Glomerular visceral epithelial cell (primary cell): ENCODE measurements at regions not wholly inside any gene's neighbourhood (a gene's known extent, or its start where the extent isn't known, plus 50 kb on each side); places are given as distances from the start of the nearest gene placed in this dataset.

Source experiments
- DNase-seq: peaks from one replicate; pipeline ENCODE4 v3.0.0-alpha.2; 2016; ENCODE audit errors: extremely low spot score

GRCh38 chr3:59290358-59290757 lies 240.5 kb upstream of the CFAP20DC start:
- peak; percentile 52 for DNase-seq

DNA sequence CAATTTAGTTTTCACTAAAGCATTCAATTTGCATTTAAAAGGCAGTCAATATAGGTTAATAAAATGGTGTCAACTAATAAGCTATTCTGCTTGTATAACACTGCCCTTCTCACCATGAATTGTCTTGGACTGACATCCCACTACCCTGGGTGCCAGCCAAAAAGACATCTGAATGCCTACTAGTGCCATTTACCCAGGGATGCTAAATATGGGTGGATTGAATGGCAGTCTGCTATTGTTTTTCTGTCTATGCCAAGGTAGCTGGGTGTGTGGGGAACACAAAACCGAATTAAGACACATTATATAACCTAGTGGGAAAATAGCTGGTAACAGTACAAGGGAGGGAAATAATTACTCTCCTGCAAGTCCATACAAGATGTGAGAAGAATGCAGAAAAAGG lies 240.0 kb upstream of the CFAP20DC start:
- no peak for DNase-seq

DNA sequence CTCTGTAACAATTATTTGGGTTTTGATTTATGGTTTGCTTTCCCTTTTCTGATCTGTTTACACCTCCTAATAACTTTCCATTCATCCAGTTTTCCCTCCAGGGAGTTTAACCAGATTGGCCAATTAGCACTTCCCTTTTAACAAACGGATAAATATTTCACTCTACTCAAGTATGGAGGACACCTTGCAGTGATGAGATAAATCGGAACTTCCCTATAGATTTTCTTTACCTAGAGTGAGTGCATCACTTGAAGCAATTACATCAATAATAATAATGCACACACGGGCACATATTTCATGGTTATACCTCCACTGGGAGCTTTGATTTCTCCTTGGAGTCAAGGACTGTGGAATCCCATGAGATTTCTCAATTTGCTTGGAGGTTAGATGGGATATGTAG lies 239.1 kb upstream of the CFAP20DC start:
- DNase-seq = no peak

DNA sequence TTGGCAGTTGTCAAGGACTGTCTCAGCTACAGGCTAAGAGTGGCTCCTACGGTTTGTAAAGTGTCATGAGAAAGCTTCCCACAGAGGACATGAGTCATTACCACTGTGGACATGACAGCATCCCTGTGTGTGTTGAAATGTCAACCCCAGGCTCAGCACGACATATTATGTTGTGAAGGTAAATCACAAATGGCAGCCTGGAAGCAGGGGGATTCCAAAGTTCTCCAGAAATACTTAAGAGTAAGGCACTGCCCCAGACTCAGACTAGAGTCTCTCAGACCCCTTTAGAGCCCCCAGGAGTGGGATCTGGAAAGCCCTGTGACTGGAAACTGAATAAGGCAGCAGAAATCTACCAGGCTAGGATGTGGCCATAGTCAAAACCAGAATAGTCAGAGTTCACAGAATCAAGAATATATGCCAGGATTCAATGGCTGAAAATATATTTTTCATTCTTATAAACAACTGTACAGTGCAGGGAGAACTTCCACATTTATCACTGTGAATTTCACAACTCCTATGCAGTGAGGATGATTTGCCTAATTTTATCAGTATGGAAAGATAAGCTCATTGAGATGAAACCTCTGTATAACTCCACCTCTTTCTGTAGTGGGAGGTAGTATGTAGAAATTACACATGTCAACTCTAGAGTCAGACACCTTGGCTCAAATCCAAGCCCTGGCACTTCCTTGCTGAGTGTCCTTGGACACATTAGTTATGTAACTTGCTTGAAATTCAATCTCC lies 237.1 kb upstream of the CFAP20DC start:
- peak; percentile 26 for DNase-seq

DNA sequence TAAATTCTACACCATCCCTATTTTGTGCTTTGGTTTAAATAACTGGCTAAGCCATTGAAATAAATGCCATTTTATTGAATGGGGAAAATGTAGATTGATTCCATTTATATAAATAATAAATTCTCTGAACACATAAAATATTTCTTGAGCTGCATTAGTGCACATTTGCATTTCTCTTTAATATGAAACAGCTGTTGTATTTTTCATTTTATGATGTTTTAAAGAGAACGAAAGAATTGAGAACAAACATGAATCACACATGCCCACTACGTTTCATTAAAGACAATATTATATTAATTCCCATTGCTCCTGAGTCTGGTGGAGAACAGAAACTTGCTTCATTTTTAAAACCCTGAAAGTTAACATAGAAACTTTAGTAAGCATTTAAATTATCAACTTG lies 235.7 kb upstream of the CFAP20DC start:
- no peak for DNase-seq

DNA sequence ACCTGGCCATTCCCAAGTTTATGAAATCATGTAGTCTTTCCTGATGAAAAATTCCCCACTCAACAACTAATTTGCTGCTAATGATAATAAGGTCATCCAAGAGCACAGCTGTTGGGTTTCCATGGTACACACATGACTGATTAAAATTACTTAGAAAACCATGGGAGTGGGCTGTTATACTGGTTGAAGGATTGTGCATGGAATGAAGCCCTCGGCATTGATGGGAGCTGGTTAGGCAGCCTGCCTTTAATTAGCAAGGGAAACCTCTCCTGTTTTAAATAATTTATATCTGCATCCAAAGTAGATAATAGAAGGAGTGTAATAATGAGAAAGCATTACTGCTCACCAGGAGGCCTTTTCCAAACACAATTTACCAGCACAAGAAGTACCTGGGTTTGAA lies 235.1 kb upstream of the CFAP20DC start:
- no peak for DNase-seq

- DNase-seq = no peak
Observed at GRCh38 chr3:59280113-59280512, 230.3 kb upstream of the CFAP20DC start.

DNA sequence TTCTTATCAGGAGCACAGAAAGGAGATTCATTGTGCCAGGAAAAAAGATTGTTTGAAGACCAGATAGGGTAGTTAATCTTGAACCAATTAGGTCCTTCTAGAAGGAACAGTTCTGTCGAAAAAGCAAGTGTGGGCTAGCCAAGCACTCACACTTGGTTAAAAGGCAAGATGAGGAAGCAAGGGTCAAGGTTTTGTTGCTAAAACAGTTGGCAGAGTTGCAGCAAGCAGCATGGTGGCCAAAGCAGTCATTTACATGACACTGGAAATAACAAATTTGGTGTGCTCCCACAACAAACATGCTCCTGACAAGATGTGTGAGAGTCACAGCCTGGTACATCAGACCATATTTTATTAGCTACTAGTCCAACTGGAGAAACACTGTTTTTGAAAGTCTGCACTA lies 228.0 kb upstream of the CFAP20DC start:
- DNase-seq = no peak

DNA sequence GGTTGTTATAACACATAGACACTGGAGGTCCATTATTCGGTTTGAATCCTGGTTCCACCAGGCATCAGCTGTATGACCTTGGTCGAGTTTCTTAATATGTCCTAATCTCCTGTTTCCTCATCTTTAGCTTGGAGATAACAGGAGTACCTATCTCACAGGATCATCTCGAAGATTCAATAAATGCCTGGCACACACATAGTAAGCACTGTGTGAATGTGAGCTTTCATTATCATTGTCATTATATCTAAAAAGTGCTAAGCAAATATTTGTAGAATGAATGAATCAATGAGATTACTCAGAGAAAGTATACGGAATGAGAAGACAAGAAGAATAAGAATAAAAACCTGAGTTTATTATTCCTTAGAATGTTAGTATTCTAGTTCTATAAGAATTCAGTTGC lies 227.4 kb upstream of the CFAP20DC start:
- DNase-seq = no peak

GRCh38 chr3:59273976-59274375 lies 224.2 kb upstream of the CFAP20DC start:
- DNase-seq = no peak

DNA sequence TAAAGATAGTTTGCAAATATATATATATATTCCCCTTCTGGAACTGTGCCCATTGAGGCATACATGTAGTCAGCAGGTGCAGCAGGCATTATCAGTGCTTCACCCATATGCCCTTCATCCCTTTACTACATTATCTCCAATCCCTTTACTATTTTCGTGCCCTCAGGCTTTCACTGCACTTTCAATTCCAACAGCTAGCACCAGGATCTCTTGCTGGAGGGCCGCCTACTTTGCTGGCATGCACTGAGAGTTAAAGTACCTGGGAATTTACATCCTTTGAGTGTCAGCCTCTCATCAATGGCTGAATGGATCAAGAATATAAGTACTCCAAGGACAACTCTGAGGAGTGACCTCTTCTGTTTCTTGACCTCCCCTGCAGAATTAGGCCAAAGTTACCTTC lies 222.1 kb upstream of the CFAP20DC start:
- no peak for DNase-seq

GRCh38 chr3:59270921-59271320 lies 221.1 kb upstream of the CFAP20DC start:
- DNase-seq = no peak

GRCh38 chr3:59270209-59270608 lies 220.4 kb upstream of the CFAP20DC start:
- no peak for DNase-seq

- DNase-seq = no peak
Observed at GRCh38 chr3:59268170-59268569, 218.3 kb upstream of the CFAP20DC start.

DNA sequence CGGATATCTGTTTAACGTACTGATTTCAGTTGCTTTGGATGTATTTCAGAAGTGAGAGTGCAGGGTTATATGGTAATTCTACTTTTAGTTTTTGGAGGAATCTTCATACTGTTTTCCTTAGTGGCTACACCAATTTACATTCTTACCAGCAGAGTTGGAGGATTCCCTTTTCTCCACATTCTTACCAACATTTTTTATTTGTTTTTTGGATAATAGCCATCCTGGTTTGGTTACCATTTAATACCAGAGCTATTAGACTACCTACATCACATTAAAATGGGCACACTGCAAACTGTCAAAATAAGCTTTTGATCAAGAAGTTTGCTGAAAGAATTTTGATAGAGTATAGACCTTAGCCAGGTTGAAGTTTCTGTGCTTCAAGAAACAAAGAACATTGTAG lies 217.2 kb upstream of the CFAP20DC start:
- no peak for DNase-seq

GRCh38 chr3:59266551-59266950 lies 216.7 kb upstream of the CFAP20DC start:
- no peak for DNase-seq

DNA sequence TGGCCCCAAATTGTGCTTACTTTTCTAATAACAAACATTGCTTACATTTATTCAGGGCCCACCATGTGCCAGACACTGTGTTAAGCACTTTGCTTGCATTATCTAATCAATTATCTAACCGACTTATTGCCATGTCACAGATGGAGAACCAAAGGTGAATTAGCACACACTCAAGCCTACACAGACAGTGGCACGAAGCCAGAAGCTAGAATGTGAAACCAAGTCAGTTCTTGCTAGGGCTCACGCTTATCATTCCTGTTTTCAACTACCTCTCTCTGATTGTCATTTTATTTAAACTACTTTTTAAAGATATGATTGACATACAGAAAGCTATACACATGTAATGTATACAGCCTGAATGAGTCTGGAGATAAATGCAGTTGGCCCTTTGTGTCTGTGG lies 215.7 kb upstream of the CFAP20DC start:
- no peak for DNase-seq

DNA sequence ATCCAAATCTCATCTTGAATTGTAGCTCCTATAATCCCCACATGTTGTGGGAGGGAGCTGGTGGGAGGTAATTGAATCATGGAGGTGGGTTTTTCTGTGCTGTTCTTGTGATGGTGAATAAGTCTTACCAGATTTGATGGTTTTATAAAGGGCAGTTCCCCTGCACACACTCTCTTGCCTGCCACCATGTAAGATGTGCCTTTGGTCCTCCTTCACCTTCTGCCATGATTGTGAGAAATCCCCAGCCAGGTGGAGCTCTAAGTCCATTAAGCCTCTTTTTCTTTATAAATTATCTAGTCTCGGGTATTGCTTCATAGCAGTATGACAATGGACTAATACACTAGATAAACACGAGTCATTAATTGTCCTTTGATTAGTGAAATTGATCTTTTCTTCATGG lies 214.5 kb upstream of the CFAP20DC start:
- no peak for DNase-seq

DNA sequence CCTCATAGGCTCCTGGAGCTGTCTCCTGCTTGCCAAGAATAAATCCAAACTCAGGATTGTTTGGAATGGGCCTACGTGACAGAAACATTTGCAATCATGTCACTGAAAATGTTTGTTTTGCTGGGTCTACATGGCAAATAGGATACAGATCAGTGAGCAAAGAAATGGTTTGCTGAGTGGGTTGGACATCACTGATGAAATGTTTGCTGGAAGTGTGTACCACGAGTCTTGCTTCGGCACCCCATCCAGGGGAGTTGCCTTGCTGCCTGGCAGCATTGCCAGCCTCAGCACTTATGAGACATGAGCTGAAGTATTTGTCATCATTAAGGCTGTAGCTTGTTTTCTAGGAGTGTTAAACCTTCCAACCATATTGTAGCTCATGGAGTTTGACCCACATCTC lies 213.3 kb upstream of the CFAP20DC start:
- DNase-seq = no peak

- DNase-seq = no peak
Observed at GRCh38 chr3:59262076-59262498, 212.3 kb upstream of the CFAP20DC start.

- DNase-seq = no peak
Observed at GRCh38 chr3:59261009-59261408, 211.2 kb upstream of the CFAP20DC start.

DNA sequence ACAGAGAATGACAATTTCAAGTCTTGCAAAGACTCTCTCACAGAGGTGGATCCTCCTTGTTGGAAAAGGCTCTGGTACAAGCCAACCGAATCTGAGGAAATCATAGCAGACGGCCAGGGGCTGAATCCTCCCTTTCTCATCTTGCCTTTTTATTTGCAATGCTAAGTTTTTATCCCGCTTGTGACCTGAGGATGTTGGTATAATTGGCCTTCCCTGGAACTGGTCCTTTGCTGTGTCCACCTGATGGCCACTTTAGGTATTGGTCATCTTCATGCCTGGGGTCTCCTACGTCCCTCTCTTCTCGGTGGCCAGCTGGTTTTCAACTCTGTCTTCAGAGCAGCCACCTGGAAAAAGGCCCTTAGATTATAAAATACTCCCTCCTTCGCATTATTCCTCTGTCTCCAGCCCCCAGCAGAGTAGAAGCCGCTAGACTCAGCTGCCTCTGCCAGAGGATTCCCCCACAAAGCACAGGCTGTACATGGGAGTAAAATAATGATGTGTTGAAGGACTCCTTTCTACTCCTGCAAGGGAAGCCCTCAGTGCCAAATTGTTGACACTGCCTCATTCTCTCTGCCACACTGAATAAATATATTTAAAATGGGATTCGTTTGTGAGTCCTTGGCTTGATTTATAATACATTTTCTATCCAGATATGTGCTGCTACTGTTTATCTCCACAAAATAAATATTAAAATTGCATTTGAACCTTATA lies 208.9 kb upstream of the CFAP20DC start:
- no peak for DNase-seq

GRCh38 chr3:59257506-59257905 lies 207.7 kb upstream of the CFAP20DC start:
- DNase-seq = no peak

GRCh38 chr3:59256230-59256629 lies 206.4 kb upstream of the CFAP20DC start:
- no peak for DNase-seq
